Lung microvascular endothelial cell (primary cell): ENCODE measurements at regions not wholly inside any gene's neighbourhood (a gene's known extent, or its start where the extent isn't known, plus 50 kb on each side); places are given as distances from the start of the nearest gene placed in this dataset.

Experiments
- DNase-seq, 2 donors: peaks; one replicate each; pipeline versions ENCODE4 v3.0.0 to v3.0.0-alpha.2; 2010; ENCODE audit warnings: low read depth in 2 of 2

- DNase-seq: no peak
These were observed 1002.9 kb upstream of the SEL1L start for GRCh38 chr14:82536566-82536965.

- DNase-seq: no peak
These were observed 1004.2 kb upstream of the SEL1L start for GRCh38 chr14:82537831-82538230.

- no peak for DNase-seq
These were observed 1012.7 kb upstream of the SEL1L start for GRCh38 chr14:82546401-82546800.

GRCh38 chr14:82549306-82549990 lies 1015.8 kb upstream of the SEL1L start:
- no peak for DNase-seq

GRCh38 chr14:82562881-82563280 lies 1029.2 kb upstream of the SEL1L start:
- DNase-seq: no peak

GRCh38 chr14:82565825-82566224 lies 1032.2 kb upstream of the SEL1L start:
- no peak for DNase-seq

- no peak for DNase-seq
These were observed 1053.6 kb upstream of the SEL1L start for GRCh38 chr14:82587226-82587625.

GRCh38 chr14:82595466-82595865 lies 1061.8 kb upstream of the SEL1L start:
- no peak for DNase-seq

GRCh38 chr14:82602794-82603193 lies 1069.1 kb upstream of the SEL1L start:
- no peak for DNase-seq

- DNase-seq: no peak
These were observed 1071.2 kb upstream of the SEL1L start for GRCh38 chr14:82604819-82605218.

GRCh38 chr14:82621881-82622450 lies 1088.3 kb upstream of the SEL1L start:
- no peak for DNase-seq

GRCh38 chr14:82626156-82627066 lies 1092.8 kb upstream of the SEL1L start:
- DNase-seq: no peak

- no peak for DNase-seq
These were observed 1102.3 kb upstream of the SEL1L start for GRCh38 chr14:82635915-82636314.

GRCh38 chr14:82636426-82636825 lies 1102.8 kb upstream of the SEL1L start:
- DNase-seq: no peak

- no peak for DNase-seq
These were observed 1107.4 kb upstream of the SEL1L start for GRCh38 chr14:82641050-82641540.

- DNase-seq: peak in 1 of 2 donors; percentile 13
These were observed 1108.8 kb upstream of the SEL1L start for GRCh38 chr14:82642425-82642824.

GRCh38 chr14:82647088-82647810 lies 1113.6 kb upstream of the SEL1L start:
- DNase-seq: no peak

- DNase-seq: no peak
These were observed 1122.1 kb upstream of the SEL1L start for GRCh38 chr14:82655770-82656169.

GRCh38 chr14:82657186-82657675 lies 1123.6 kb upstream of the SEL1L start:
- DNase-seq: no peak

- DNase-seq: no peak
These were observed 1127.6 kb upstream of the SEL1L start for GRCh38 chr14:82661258-82661657.

- no peak for DNase-seq
These were observed 1133.4 kb upstream of the SEL1L start for GRCh38 chr14:82667006-82667405.
